ENCODE measurements at regions not wholly inside any gene's neighbourhood (a gene's known extent, or its start where the extent isn't known, plus 50 kb on each side); places are given as distances from the start of the nearest gene placed in this dataset.

DNA sequence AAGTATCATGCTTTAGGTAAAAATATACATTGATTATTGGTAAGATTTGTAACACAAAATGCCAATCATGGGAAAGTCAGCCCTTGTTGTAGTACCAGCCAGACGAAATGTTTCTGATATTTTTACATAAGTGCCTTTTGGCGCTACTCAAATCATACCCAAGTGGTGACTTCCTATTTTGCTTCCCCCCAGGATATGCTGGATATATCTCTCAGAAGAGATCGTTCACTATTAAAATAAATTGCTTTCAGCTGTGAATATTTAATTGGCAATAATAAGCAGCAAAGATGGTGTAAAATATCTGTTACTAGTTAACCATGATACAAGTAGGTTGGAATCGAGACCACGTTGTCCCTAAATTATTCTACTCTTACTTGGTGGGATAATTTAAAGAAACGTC, 909.2 kb upstream of the LRRN3 start:
- Histone ChIP-seq H3K36me3 (ENCODE audit: low read depth) (no peaks in the 10 kb centered on the region), H3K9me3 (no peaks in the 10 kb centered on the region), H3K4me1 (ENCODE audit: low read depth) (no peaks in the 10 kb centered on the region), H3K4me3 (no peak overlapping the region)
- no peak for TF ChIP-seq CTCF (IDR thresholded peaks at IDR 0.05)
- intact Hi-C loops (cut with DNase I, micrococcal nuclease): no loop called here
- no peak for DNase-seq
- no peak for ATAC-seq

DNA sequence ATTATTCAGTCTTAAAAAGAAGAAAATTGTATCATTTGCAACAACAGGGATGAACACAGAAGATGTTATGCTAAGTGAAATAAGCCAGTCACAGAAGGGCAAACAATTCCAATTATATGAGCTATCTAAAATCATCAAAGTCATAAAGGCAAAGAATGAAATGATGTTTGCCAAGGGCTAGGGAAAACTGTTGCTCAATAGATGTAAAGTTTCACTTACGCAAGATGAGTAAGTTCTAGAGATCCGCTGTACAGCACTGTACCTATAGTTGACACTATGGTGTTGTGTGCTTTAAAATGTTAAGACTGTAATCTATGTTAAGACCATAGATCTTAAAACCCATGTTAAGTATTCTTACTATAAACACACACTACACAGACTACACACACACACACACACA, 904.6 kb upstream of the LRRN3 start:
- TF ChIP-seq CTCF (IDR thresholded peaks at IDR 0.05): no peak
- intact Hi-C loops (cut with DNase I, micrococcal nuclease): no loop called here
- H3K4me3 ChIP-seq: no peak overlapping the region
- no peaks in the 10 kb centered on the region for H3K36me3 ChIP-seq (ENCODE audit: low read depth)
- DNase-seq (no peak), ATAC-seq (peak; percentile 31)
- no peaks in the 10 kb centered on the region for H3K9me3 ChIP-seq
- no peaks in the 10 kb centered on the region for H3K4me1 ChIP-seq (ENCODE audit: low read depth)

- no peak for ATAC-seq
- intact Hi-C loops (cut with DNase I, micrococcal nuclease): no loop called here
- Histone ChIP-seq H3K4me1 (ENCODE audit: low read depth) (no peaks in the 10 kb centered on the region), H3K36me3 (ENCODE audit: low read depth) (no peaks in the 10 kb centered on the region), H3K4me3 (no peak overlapping the region), H3K9me3 (no peaks in the 10 kb centered on the region)
- TF ChIP-seq CTCF (IDR thresholded peaks at IDR 0.05): no peak
- DNase-seq: no peak
These were observed 902.9 kb upstream of the LRRN3 start for GRCh38 chr7:110187877-110188554.

GRCh38 chr7:110204527-110204926, 886.4 kb upstream of the LRRN3 start:
- intact Hi-C loops (cut with DNase I, micrococcal nuclease): no loop called here
- no peak for ATAC-seq
- DNase-seq: no peak
- no peaks in the 10 kb centered on the region for H3K36me3 ChIP-seq (ENCODE audit: low read depth)
- no peak for TF ChIP-seq CTCF (IDR thresholded peaks at IDR 0.05)
- no peaks in the 10 kb centered on the region for H3K4me1 ChIP-seq (ENCODE audit: low read depth)
- no peaks in the 10 kb centered on the region for H3K9me3 ChIP-seq
- H3K4me3 ChIP-seq: no peak overlapping the region

GRCh38 chr7:110205899-110206298, 885.0 kb upstream of the LRRN3 start:
- no peaks in the 10 kb centered on the region for H3K36me3 ChIP-seq (ENCODE audit: low read depth)
- intact Hi-C loops (cut with DNase I, micrococcal nuclease): no loop called here
- no peak overlapping the region for H3K4me3 ChIP-seq
- no peaks in the 10 kb centered on the region for H3K4me1 ChIP-seq (ENCODE audit: low read depth)
- no peak for ATAC-seq
- no peaks in the 10 kb centered on the region for H3K9me3 ChIP-seq
- DNase-seq: no peak
- no peak for TF ChIP-seq CTCF (IDR thresholded peaks at IDR 0.05)

- Histone ChIP-seq H3K36me3 (ENCODE audit: low read depth) (no peaks in the 10 kb centered on the region), H3K4me1 (ENCODE audit: low read depth) (no peaks in the 10 kb centered on the region), H3K4me3 (no peak overlapping the region), H3K9me3 (peaks cover 11% of the 10 kb centered on the region)
- TF ChIP-seq CTCF (IDR thresholded peaks at IDR 0.05): no peak
- intact Hi-C loops (cut with DNase I, micrococcal nuclease): no loop called here
- DNase-seq: no peak
- no peak for ATAC-seq
These were observed 881.0 kb upstream of the LRRN3 start for GRCh38 chr7:110209884-110210283.
